ENCODE measurements at regions not wholly inside any gene's neighbourhood (a gene's known extent, or its start where the extent isn't known, plus 50 kb on each side); places are given as distances from the start of the nearest gene placed in this dataset.

DNA sequence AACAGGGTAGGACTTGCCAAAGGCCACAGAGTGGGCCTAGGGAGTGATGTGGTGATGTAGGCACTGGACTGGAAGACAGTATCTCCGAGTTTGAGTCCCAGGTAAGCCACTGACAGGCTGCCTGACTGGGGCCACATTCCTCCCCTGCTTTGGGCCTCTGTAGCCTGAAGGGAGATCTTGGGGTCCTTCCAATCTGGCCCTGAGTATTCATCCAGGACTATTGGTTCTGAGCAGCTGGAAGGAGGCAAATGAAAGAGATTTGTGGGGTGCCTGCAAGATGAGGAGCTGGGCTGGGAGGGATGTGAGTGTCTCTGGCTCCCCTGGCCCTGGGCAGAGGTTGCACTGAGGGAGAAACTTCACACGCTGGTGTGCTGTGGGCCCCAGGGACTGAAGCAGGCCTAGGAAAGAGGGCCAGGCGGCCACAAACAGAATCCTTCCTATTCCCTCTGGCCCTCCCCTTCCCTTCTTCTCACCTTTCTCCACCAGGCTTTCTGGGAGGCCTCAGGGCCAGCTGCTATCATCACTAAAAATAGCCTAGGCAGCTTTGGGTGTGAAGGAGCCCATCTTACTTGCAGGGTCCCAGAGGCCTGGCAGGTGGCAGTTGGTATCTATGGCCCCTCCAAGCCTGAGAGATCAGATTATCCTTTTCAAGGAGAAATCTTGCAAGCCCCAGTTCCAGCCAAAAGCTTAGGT, 70.1 kb downstream of the PJA1 start:
- no peaks in the 10 kb centered on the region for H3K36me3 ChIP-seq (ENCODE audit: control insufficient read depth in 4 of 4, insufficient read depth in 4 of 4, low read length in 4 of 4)
- no peak overlapping the region for H3K4me3 ChIP-seq
- H3K9ac ChIP-seq (ENCODE audit: insufficient read depth in 1 of 2, low read length in 2 of 2) = no peak overlapping the region
- WGBS, 2 donors = 69 to 94% methylated on average over 2 to 3 of the region's 3 CpGs
- peaks cover 3 to 6% (median 5%) of the 10 kb centered on the region in 3 donors for H3K27me3 ChIP-seq (ENCODE audit: control insufficient read depth in 3 of 3, insufficient read depth in 3 of 3, low read length in 2 of 3)
- no peaks in the 10 kb centered on the region for H3K9me3 ChIP-seq (ENCODE audit: control insufficient read depth in 4 of 4, insufficient read depth in 3 of 4, low read length in 3 of 4)
- no peak for ATAC-seq (ENCODE audit: insufficient read depth, low FRiP score)
- DNase-seq = no peak
- H3K4me1 ChIP-seq (ENCODE audit: control insufficient read depth in 5 of 5, insufficient read depth in 5 of 5, low read length in 5 of 5) = peaks cover 0 to 9% (median 4%) of the 10 kb centered on the region in 5 donors
- no peak for TF ChIP-seq CTCF (IDR thresholded peaks at IDR 0.05; ENCODE audit: control extremely low read depth, extremely low read depth)
- no peak overlapping the region for H3K27ac ChIP-seq (ENCODE audit: low read depth in 1 of 2, low read length in 1 of 2)

DNA sequence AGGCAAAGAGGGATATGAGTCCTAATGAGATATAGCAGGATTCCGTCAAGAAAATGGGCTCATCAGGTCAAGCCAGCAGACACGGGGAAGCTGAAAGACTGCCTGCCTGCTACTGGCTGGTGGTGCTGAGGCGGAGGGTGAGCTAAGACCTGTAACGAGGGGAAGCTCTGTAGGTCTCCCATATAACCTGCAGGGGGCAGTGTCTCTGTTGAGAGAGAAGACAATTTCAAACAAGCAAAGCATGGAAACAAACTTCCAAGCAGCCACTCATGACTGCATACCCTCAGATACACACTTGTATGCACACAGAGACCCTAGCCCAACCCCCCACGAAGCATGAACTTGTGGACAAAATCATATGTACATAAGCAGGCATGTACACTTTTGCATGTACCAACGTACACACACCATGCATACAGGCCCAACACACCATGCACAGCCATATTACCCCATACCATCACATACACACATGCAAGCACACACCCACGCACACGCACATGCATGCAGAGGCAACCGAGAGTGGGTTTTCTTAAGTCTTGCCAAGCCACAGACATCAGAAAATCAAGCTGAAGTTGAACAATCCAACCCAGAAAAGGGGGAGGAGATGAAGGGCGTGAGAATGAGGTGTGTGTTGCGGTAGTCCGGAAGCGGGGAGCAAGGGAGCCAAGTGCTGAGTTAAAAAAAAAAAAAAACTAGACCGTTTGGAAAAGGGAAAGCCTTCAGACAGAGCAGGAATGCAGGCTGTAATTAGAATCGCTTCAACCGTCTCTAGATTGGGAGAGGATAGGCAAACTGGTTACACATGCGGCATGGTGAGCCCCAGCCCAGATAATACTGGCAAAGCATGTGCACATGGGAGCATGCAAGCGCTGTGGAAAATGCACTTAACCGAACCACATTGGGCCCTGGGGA, 71.0 kb downstream of the PJA1 start:
- Histone ChIP-seq H3K36me3 (ENCODE audit: control insufficient read depth in 4 of 4, insufficient read depth in 4 of 4, low read length in 4 of 4) (no peaks in the 10 kb centered on the region), H3K9ac (ENCODE audit: insufficient read depth in 1 of 2, low read length in 2 of 2) (no peak overlapping the region), H3K4me1 (ENCODE audit: control insufficient read depth in 5 of 5, insufficient read depth in 5 of 5, low read length in 5 of 5) (peaks cover 0 to 9% (median 4%) of the 10 kb centered on the region in 5 donors), H3K27ac (ENCODE audit: low read depth in 1 of 2, low read length in 1 of 2) (no peak overlapping the region), H3K4me3 (no peak overlapping the region), H3K27me3 (ENCODE audit: control insufficient read depth in 3 of 3, insufficient read depth in 3 of 3, low read length in 2 of 3) (peaks cover 3 to 9% (median 5%) of the 10 kb centered on the region in 3 donors), H3K9me3 (ENCODE audit: control insufficient read depth in 4 of 4, insufficient read depth in 3 of 4, low read length in 3 of 4) (no peaks in the 10 kb centered on the region)
- no peak for ATAC-seq (ENCODE audit: insufficient read depth, low FRiP score)
- peak; percentile 16 for TF ChIP-seq CTCF (IDR thresholded peaks at IDR 0.05; ENCODE audit: control extremely low read depth, extremely low read depth)
- DNase-seq = peak; percentile 59 to 75 (median 70)
- WGBS, 2 donors = 61 to 74% methylated on average over 18 to 19 of the region's 19 CpGs

GRCh38 chrX:69090022-69090421, 75.2 kb downstream of the PJA1 start:
- TF ChIP-seq CTCF (IDR thresholded peaks at IDR 0.05; ENCODE audit: control extremely low read depth, extremely low read depth) = no peak

More at GRCh38 chrX:69090022-69090421, 75.2 kb downstream of the PJA1 start:
- Histone ChIP-seq H3K27ac (ENCODE audit: low read depth in 1 of 2, low read length in 1 of 2) (no peak overlapping the region), H3K9me3 (ENCODE audit: control insufficient read depth in 4 of 4, insufficient read depth in 3 of 4, low read length in 3 of 4) (no peaks in the 10 kb centered on the region), H3K36me3 (ENCODE audit: control insufficient read depth in 4 of 4, insufficient read depth in 4 of 4, low read length in 4 of 4) (no peaks in the 10 kb centered on the region), H3K9ac (ENCODE audit: insufficient read depth in 1 of 2, low read length in 2 of 2) (no peak overlapping the region), H3K4me1 (ENCODE audit: control insufficient read depth in 5 of 5, insufficient read depth in 5 of 5, low read length in 5 of 5) (peaks cover 0 to 23% (median 10%) of the 10 kb centered on the region in 5 donors), H3K4me3 (no peak overlapping the region), H3K27me3 (ENCODE audit: control insufficient read depth in 3 of 3, insufficient read depth in 3 of 3, low read length in 2 of 3) (peaks cover 3 to 9% (median 5%) of the 10 kb centered on the region in 3 donors)
- DNase-seq (no peak), ATAC-seq (ENCODE audit: insufficient read depth, low FRiP score) (no peak)
